Caco-2 (cell line): ENCODE measurements at regions not wholly inside any gene's neighbourhood (a gene's known extent, or its start where the extent isn't known, plus 50 kb on each side); places are given as distances from the start of the nearest gene placed in this dataset.
"Not testable (repeated sequence)": the region's sequence is repeated elsewhere in the genome, so short reads cannot be mapped to it uniquely, and the experiment has no call there.

ENCODE experiments used
- BruUV-seq: library from RNA; stranded (reverse); fragments of 400-500 nt; replicated peaks from 2 replicates; lab custom pipeline; 2021; lab: Mats Ljungman, UMichigan
- CTCF ChIA-PET: fragments of 300-600 bp; sonication (Branson Sonifier 250); formaldehyde crosslinking; loops from one replicate; lab custom pipeline; 2022; ENCODE audit warnings: antibody characterized with exemption; lab: Charles Lee
- POLR2A ChIA-PET: fragments of 300-600 bp; sonication (Branson Sonifier 250); formaldehyde crosslinking; loops from one replicate; lab custom pipeline; 2022; ENCODE audit warnings: antibody characterized with exemption; lab: Charles Lee
- DNase-seq, 2 experiments: peaks; one replicate each; pipeline versions ENCODE4 v3.0.0 to v3.0.0-alpha.2; 2020 to 2022
- H3K27me3 ChIP-seq: replicated peaks from 2 replicates; pipeline ENCODE4 v1.6.0; 2011; ENCODE audit warnings: low read length; ENCODE audit not compliant: control insufficient read depth, insufficient read depth
- H3K36me3 ChIP-seq: 2 replicates; pipeline ENCODE4 v1.5.1; 2011; ENCODE audit warnings: low read length; ENCODE audit not compliant: control insufficient read depth, insufficient read depth
- H3K4me1 ChIP-seq: fragments of 250-450 bp; sonication (Bioruptor Pico); 2 replicates; pipeline ENCODE4 v1.5.1; 2020; ENCODE audit warnings: mild to moderate bottlenecking
- H3K4me3 ChIP-seq: 2 replicates; pipeline ENCODE4 v1.5.1; 2011; ENCODE audit warnings: low read depth, mild to moderate bottlenecking, control low read depth, low read length
- H3K9me3 ChIP-seq: fragments of 250-450 bp; sonication (Bioruptor Pico); 2 replicates; pipeline ENCODE4 v1.5.1; 2020; ENCODE audit warnings: mild to moderate bottlenecking, moderate library complexity
- H3K27ac Mint-ChIP-seq: one replicate; pipeline ENCODE4 v1.8.0; 2022; ENCODE audit warnings: mixed read lengths; ENCODE audit not compliant: unreplicated experiment
- H3K27me3 Mint-ChIP-seq: one replicate; pipeline ENCODE4 v1.8.0; 2022; ENCODE audit warnings: mixed read lengths; ENCODE audit not compliant: insufficient read depth, unreplicated experiment
- H3K36me3 Mint-ChIP-seq: one replicate; pipeline ENCODE4 v1.8.0; 2022; ENCODE audit warnings: mild to moderate bottlenecking, mixed read lengths; ENCODE audit not compliant: insufficient read depth, unreplicated experiment
- H3K4me1 Mint-ChIP-seq: one replicate; pipeline ENCODE4 v1.8.0; 2022; ENCODE audit warnings: low read depth, mixed read lengths; ENCODE audit not compliant: unreplicated experiment
- H3K4me3 Mint-ChIP-seq: one replicate; pipeline ENCODE4 v1.8.0; 2022; ENCODE audit warnings: mild to moderate bottlenecking, moderate library complexity, mixed read lengths; ENCODE audit not compliant: unreplicated experiment
- H3K9me3 Mint-ChIP-seq: one replicate; pipeline ENCODE4 v1.8.0; 2022; ENCODE audit warnings: mixed read lengths; ENCODE audit not compliant: unreplicated experiment
- intact Hi-C: fragments of 100-400 bp; cut with micrococcal nuclease; formaldehyde crosslinking; loops from one replicate; pipeline ENCODE4 v1.10.0; 2022; ENCODE audit not compliant: unreplicated experiment
- TF ChIP-seq, protein P1 (sequence below), 2 experiments: fragments of 200-600 bp in 1 of 2; IDR thresholded peaks; 1 replicate in 1 of 2; 2 replicates in 1 of 2; pipeline versions ENCODE4 v1.5.1 to v1.8.0; 2011 to 2022; ENCODE audit warnings: antibody characterized with exemption in 1 of 2, control low read depth in 1 of 2, inconsistent platforms in 1 of 2, low read depth in 1 of 2, low read length in 1 of 2, mild to moderate bottlenecking in 1 of 2, moderate library complexity in 1 of 2; ENCODE audit not compliant: insufficient read depth in 1 of 2, severe bottlenecking in 1 of 2, unreplicated experiment in 1 of 2

DNA sequence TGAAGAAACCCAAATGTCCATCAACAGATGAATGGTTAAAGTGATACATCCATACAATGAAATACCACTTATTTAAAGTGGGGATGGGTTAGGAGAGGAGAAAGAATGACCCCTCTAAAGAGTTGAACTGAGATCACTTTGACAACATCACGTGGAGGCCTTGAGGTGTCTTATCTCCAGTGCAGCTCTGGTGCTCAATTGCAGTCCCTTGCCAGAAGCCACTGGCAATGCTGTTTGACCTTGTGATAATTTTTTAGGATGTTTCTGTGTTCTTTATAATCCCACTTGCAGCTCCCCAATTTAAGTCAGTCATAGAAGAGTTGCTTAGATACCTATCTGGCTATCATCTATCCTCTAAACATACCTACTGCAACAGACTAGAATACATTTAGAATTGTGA lies 167.6 kb downstream of the ZNF648 start:
- Histone ChIP-seq H3K4me3 (no peak overlapping the region), H3K4me1 (no peaks in the 10 kb centered on the region), H3K27me3 (no peaks in the 10 kb centered on the region), H3K36me3 (no peaks in the 10 kb centered on the region), H3K9me3 (no peaks in the 10 kb centered on the region)
- Mint-ChIP-seq H3K27ac (no peak overlapping the region), H3K4me1 (no peaks in the 10 kb centered on the region), H3K4me3 (no peak overlapping the region), H3K27me3 (peaks cover 4% of the 10 kb centered on the region), H3K9me3 (no peaks in the 10 kb centered on the region), H3K36me3 (no peaks in the 10 kb centered on the region)
- DNase-seq: no peak
- no TSS peak for BruUV-seq
- intact Hi-C loops: no loop called here
- CTCF ChIA-PET: no interaction called here
- POLR2A ChIA-PET: no interaction called here
- TF ChIP-seq, protein P1, sequence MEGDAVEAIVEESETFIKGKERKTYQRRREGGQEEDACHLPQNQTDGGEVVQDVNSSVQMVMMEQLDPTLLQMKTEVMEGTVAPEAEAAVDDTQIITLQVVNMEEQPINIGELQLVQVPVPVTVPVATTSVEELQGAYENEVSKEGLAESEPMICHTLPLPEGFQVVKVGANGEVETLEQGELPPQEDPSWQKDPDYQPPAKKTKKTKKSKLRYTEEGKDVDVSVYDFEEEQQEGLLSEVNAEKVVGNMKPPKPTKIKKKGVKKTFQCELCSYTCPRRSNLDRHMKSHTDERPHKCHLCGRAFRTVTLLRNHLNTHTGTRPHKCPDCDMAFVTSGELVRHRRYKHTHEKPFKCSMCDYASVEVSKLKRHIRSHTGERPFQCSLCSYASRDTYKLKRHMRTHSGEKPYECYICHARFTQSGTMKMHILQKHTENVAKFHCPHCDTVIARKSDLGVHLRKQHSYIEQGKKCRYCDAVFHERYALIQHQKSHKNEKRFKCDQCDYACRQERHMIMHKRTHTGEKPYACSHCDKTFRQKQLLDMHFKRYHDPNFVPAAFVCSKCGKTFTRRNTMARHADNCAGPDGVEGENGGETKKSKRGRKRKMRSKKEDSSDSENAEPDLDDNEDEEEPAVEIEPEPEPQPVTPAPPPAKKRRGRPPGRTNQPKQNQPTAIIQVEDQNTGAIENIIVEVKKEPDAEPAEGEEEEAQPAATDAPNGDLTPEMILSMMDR (IDR thresholded peaks at IDR 0.05; ENCODE audit: insufficient read depth in 1 of 2, low read depth in 1 of 2, low read length in 1 of 2, severe bottlenecking in 1 of 2, unreplicated experiment in 1 of 2): no peak

DNA sequence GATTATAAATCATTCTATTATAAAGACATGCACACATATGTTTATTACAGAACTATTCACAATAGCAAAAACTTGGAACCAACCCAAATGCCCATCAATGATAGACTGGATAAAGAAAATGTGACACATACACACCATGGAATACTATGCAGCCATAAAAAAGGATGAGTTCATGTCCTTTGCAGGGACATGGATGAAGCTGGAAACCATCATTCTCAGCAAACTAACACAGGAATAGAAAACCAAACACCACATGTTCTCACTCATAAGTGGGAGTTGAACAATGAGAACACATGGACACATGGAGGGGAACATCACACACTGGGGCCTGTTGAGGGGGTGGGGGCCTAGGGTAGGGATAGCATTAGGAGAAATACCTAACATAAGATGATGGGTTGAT lies 168.4 kb downstream of the ZNF648 start:
- H3K36me3 ChIP-seq, H3K4me3 ChIP-seq, H3K27me3 ChIP-seq, H3K36me3 Mint-ChIP-seq, POLR2A ChIA-PET, H3K27ac Mint-ChIP-seq, intact Hi-C loops, H3K9me3 Mint-ChIP-seq, H3K4me1 ChIP-seq, H3K27me3 Mint-ChIP-seq, DNase-seq, H3K9me3 ChIP-seq, BruUV-seq, H3K4me3 Mint-ChIP-seq, H3K4me1 Mint-ChIP-seq: not testable (repeated sequence)
- CTCF ChIA-PET: interaction anchor here (0.7 kb wide), 1 partner anchor 12 kb away, joined by 3 read pairs; no protein-coding TSS in a partner anchor

DNA sequence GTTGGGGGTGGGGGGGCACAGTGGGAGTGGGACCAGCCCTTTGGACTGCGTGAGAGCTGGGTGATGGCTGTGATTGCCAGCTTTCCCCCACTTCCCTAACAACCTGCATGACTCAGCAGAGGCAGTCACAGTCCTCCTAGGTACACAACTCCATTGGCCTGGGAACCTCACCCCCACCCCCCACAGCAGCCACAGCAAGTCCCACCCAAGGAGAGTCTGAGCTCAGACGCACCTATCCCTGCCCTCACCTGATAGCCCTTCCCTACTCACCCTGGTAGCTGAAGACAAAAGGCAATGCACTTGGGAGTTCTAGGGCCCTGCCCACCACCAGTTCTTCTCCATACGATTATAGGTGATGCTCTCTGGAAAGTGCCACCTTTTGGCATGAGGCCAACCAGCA lies 188.9 kb downstream of the ZNF648 start:
- H3K36me3 ChIP-seq: no peaks in the 10 kb centered on the region
- H3K27me3 Mint-ChIP-seq: peaks cover 13% of the 10 kb centered on the region
- H3K27me3 ChIP-seq: no peaks in the 10 kb centered on the region
- H3K9me3 ChIP-seq: no peaks in the 10 kb centered on the region
- H3K27ac Mint-ChIP-seq: no peak overlapping the region
- no peak overlapping the region for H3K4me3 Mint-ChIP-seq
- no peak overlapping the region for H3K4me3 ChIP-seq
- ChIA-PET POLR2A (no interaction called here), CTCF (no interaction called here)
- intact Hi-C loops: no loop called here
- H3K36me3 Mint-ChIP-seq: no peaks in the 10 kb centered on the region
- DNase-seq: no peak
- H3K9me3 Mint-ChIP-seq: no peaks in the 10 kb centered on the region
- no TSS peak for BruUV-seq
- TF ChIP-seq, protein P1 (IDR thresholded peaks at IDR 0.05; ENCODE audit: insufficient read depth in 1 of 2, low read depth in 1 of 2, low read length in 1 of 2, severe bottlenecking in 1 of 2, unreplicated experiment in 1 of 2): no peak
- H3K4me1 ChIP-seq: no peaks in the 10 kb centered on the region
- H3K4me1 Mint-ChIP-seq: no peaks in the 10 kb centered on the region

DNA sequence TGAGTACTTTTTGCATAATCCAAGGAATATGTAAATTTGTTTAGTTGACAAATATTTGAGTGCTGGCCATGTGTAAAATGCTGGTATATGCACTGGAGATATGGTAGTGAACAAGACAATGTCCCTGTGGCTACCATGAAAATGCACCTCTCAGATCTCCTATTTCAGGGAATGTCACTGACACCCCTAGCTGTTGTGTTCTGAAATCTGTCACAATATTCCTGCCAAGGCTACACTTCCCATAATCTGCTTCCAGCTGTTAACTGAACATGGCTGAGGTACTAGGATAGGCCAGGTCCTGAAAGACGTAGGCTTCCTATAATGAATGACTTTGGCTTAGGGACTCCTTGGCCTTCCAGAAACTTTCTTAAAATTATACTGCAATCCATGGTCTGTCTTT lies 197.8 kb downstream of the ZNF648 start:
- Mint-ChIP-seq H3K4me3 (no peak overlapping the region), H3K36me3 (no peaks in the 10 kb centered on the region), H3K27ac (no peak overlapping the region), H3K27me3 (no peaks in the 10 kb centered on the region), H3K9me3 (no peaks in the 10 kb centered on the region), H3K4me1 (no peaks in the 10 kb centered on the region)
- ChIA-PET CTCF (no interaction called here), POLR2A (no interaction called here)
- intact Hi-C loops: no loop called here
- no peaks in the 10 kb centered on the region for H3K27me3 ChIP-seq
- TF ChIP-seq, protein P1 (IDR thresholded peaks at IDR 0.05; ENCODE audit: insufficient read depth in 1 of 2, low read depth in 1 of 2, low read length in 1 of 2, severe bottlenecking in 1 of 2, unreplicated experiment in 1 of 2): no peak
- no peak for DNase-seq
- H3K4me1 ChIP-seq: no peaks in the 10 kb centered on the region
- no TSS peak for BruUV-seq
- H3K9me3 ChIP-seq: 0 out of 2 replicates have a peak, but pooled peaks cover 3% of the 10 kb centered on the region
- H3K4me3 ChIP-seq: no peak overlapping the region
- no peaks in the 10 kb centered on the region for H3K36me3 ChIP-seq
